ENCODE measurements at regions not wholly inside any gene's neighbourhood (a gene's known extent, or its start where the extent isn't known, plus 50 kb on each side); places are given as distances from the start of the nearest gene placed in this dataset.

GRCh38 chr17:17420561-17421269, 56.1 kb upstream of the MED9 start:
- ATAC-seq = no peak
- TF ChIP-seq BACH2 (CRISPR knock-in tag; IDR thresholded peaks at IDR 0.05; ENCODE audit: borderline replicate concordance) (no peak), OSR1 (CRISPR knock-in tag; IDR thresholded peaks at IDR 0.05) (no peak), CSRNP3 (CRISPR knock-in tag; IDR thresholded peaks at IDR 0.05) (no peak)

- TF ChIP-seq CSRNP3 (CRISPR knock-in tag; IDR thresholded peaks at IDR 0.05) = no peak
- no peak for TF ChIP-seq TCF4 (CRISPR knock-in tag; IDR thresholded peaks at IDR 0.05; ENCODE audit: borderline replicate concordance)
- TF ChIP-seq TSHZ2 (CRISPR knock-in tag; IDR thresholded peaks at IDR 0.05) = no peak
- no peak for TF ChIP-seq GLIS3 (CRISPR knock-in tag; IDR thresholded peaks at IDR 0.05)
- no peak for TF ChIP-seq ZC3H10 (CRISPR knock-in tag; IDR thresholded peaks at IDR 0.05)
- TF ChIP-seq SNAI2 (CRISPR knock-in tag; IDR thresholded peaks at IDR 0.05) = no peak
- no peak for ATAC-seq
Observed at GRCh38 chr17:17421346-17422216, 55.2 kb upstream of the MED9 start.

- ATAC-seq = no peak
Observed at GRCh38 chr17:17422217-17422610, 54.6 kb upstream of the MED9 start.

More at GRCh38 chr17:17422217-17422610, 54.6 kb upstream of the MED9 start:
- TF ChIP-seq ZFP3 (CRISPR knock-in tag; IDR thresholded peaks at IDR 0.05) (no peak), TSHZ2 (CRISPR knock-in tag; IDR thresholded peaks at IDR 0.05) (no peak), ZNF70 (CRISPR knock-in tag; IDR thresholded peaks at IDR 0.05) (no peak), CSRNP3 (CRISPR knock-in tag; IDR thresholded peaks at IDR 0.05) (no peak), RARB (CRISPR knock-in tag; IDR thresholded peaks at IDR 0.05) (no peak), GLIS3 (CRISPR knock-in tag; IDR thresholded peaks at IDR 0.05) (no peak), ARNTL (CRISPR knock-in tag; IDR thresholded peaks at IDR 0.05; ENCODE audit: borderline replicate concordance, low read depth) (no peak), ESRRG (CRISPR knock-in tag; IDR thresholded peaks at IDR 0.05) (no peak), POU6F1 (CRISPR knock-in tag; IDR thresholded peaks at IDR 0.05; ENCODE audit: borderline replicate concordance, low read depth) (no peak), ZNF8 (CRISPR knock-in tag; IDR thresholded peaks at IDR 0.05) (no peak), ISL1 (CRISPR knock-in tag; IDR thresholded peaks at IDR 0.05) (no peak), SNAI2 (CRISPR knock-in tag; IDR thresholded peaks at IDR 0.05) (no peak)
